Large intestine (tissue), 3 donors: ENCODE measurements at regions not wholly inside any gene's neighbourhood (a gene's known extent, or its start where the extent isn't known, plus 50 kb on each side); places are given as distances from the start of the nearest gene placed in this dataset.

ENCODE experiments used
- DNase-seq, 2 donors: peaks; one replicate each; pipeline versions ENCODE4 v3.0.0 to v3.0.0-alpha.2; 2013
- H3K27ac ChIP-seq: one replicate; pipeline ENCODE4 v1.5.1; 2013; ENCODE audit warnings: low read length
- H3K27me3 ChIP-seq: 2 replicates; pipeline ENCODE4 v1.6.1; 2013; ENCODE audit warnings: low read length; ENCODE audit not compliant: control insufficient read depth, insufficient read depth
- H3K36me3 ChIP-seq: 2 replicates; pipeline ENCODE4 v1.6.1; 2013; ENCODE audit warnings: low read length; ENCODE audit not compliant: control insufficient read depth, insufficient read depth
- H3K4me1 ChIP-seq: one replicate; pipeline ENCODE4 v1.6.1; 2013; ENCODE audit warnings: low read length; ENCODE audit not compliant: control insufficient read depth, insufficient read depth
- H3K4me3 ChIP-seq: one replicate; pipeline ENCODE4 v1.5.1; 2013; ENCODE audit warnings: low read length
- H3K9me3 ChIP-seq: one replicate; pipeline ENCODE4 v1.6.1; 2013; ENCODE audit warnings: mild to moderate bottlenecking, low read depth, low read length, moderate library complexity; ENCODE audit not compliant: control insufficient read depth
- WGBS: methylation state at CpG from one replicate; pipeline ENCODE4 v1.1.5; 2013; ENCODE audit warnings: low lambda C conversion rate; ENCODE audit not compliant: insufficient coverage; 5-methylcytosine and 5-hydroxymethylcytosine counted together

DNA sequence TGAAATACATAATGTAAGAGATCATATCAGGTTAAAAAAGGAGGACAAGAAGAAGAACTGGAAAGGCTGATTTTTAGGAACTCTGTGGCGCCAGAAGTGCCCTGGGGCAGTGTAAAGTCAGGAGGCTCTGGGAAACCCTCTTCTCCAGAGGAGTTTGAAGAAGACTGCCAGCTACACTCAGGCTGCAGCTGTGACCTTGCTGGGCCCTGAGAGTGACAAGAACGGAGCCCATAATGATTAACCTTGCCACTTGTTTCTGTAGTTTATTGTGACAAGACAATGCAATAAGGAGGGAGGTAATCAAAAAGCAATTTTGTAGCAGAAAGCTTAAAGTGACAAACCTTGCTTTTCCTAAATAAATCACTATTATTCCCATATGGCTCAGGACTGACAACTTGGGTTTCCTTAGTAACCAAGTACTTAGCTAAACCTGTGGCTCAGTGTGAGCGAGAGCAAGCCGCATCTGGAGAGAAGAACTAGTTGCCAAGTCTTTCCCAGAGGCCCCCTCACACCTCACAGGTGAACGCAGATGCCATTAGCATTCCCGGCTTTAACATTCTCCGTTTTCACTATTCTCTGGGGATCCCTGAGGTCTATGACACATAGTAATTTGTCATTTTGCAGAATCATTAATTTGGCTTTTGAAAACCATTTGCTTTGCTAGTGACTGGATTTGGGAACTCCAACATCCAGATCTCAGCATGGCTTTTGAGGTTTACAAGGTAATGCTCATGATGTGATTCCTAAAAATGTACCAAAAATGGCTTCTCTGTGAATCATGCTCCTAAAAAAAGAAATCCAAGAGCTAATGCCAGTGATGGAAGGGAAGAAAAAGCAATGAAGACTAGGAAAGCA lies 115.9 kb downstream of the OMA1 start:
- Histone ChIP-seq H3K36me3 (no peaks in the 10 kb centered on the region), H3K4me3 (no peak overlapping the region), H3K27ac (no peak overlapping the region), H3K4me1 (no peaks in the 10 kb centered on the region), H3K9me3 (no peaks in the 10 kb centered on the region), H3K27me3 (no peaks in the 10 kb centered on the region)
- no peak for DNase-seq
- WGBS = no CpG with 5 or more reads among the region's 7 CpGs

DNA sequence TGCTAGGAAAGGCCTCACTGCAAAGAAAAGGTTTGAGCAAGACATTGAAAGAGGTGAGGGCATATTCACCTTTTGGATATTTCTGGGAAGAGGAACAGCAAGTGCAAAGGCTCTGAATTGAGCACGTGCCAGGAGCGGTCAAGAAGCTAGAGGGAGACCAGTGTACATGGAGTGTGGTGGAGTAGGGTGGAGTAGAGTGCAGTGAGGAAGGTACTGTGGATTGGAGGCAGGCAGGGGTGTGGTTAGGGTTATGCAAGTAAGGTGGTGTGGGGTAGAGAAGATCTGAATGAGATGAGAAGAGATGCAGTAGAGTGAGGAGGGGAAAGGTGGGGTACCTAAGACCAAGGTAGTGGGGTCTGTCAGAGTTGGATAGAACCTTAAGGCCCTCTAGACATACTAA lies 119.6 kb downstream of the OMA1 start:
- no peaks in the 10 kb centered on the region for H3K27me3 ChIP-seq
- 83% methylated on average over 1 of the region's 2 CpGs for WGBS
- H3K36me3 ChIP-seq = no peaks in the 10 kb centered on the region
- no peak overlapping the region for H3K4me3 ChIP-seq
- no peaks in the 10 kb centered on the region for H3K4me1 ChIP-seq
- no peak for DNase-seq
- no peaks in the 10 kb centered on the region for H3K9me3 ChIP-seq
- H3K27ac ChIP-seq = no peak overlapping the region

DNA sequence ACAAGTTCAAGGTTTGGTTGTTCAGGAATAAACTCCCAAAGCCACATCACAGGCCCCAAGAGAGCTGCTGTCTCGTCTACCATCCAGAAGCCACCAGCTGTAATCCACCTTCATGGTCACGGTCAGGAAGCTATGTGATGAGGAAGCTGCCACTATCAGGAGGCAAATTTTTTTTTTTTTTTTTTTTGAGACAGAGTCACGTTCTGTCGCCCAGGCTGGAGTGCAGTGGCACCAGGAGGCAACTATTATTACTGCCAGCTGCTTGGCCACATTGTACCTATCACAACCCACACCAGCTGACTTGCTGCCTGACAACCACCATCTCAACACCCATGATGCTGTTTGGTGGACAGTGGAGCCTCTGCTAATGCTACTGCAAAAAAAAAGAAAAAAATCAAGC lies 124.1 kb downstream of the OMA1 start:
- H3K27me3 ChIP-seq = no peaks in the 10 kb centered on the region

DNA sequence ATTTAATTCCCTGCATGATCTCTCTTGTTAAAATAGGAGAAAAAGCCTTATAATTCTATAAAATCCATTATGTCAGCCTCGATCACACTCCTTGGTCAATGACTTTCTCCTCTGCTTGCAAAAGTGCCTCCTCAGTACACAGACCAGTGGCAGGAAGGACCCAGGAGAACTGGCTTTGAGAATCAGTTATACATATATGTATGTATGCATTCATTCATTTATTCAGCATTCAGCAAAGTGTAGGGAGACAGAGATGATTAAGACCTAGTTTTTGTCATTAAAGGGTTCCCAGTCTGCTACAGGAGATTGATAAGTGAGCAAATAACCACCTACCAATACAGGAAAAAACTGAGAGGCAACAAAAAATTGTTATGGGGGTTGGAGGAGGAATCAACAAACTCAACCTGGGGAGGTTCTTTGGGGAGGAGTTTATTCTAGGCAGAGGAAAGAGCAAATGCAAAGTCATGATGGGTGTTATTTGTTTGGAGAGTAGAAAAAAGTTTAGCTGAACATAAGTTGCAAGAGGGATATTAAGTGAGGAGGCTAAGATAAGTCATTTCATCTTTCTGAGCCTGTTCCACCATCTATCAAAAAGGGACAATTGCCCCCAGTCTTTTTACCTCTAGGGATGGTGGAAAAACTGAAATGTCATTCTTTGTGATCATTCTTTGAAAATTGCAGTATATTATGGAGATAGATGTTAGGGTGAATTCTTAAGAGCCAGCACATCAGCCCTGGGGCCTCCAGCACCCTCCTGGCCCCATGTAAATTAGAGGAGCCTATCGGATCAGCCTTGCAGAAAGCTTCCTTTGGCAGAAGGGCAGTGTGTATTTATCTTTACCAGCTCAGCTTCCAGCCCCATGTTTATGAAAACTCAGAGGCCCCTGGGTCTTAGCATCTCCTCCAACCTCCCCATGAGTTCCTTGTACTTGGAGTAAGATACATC lies 128.0 kb downstream of the OMA1 start:
- Histone ChIP-seq H3K27me3 (no peaks in the 10 kb centered on the region), H3K36me3 (no peaks in the 10 kb centered on the region), H3K9me3 (no peaks in the 10 kb centered on the region), H3K4me1 (no peaks in the 10 kb centered on the region), H3K27ac (no peak overlapping the region), H3K4me3 (no peak overlapping the region)
- no peak for DNase-seq
- no CpG with 5 or more reads among the region's 2 CpGs for WGBS

More for the DNA sequence above, 124.1 kb downstream of the OMA1 start:
- WGBS = 100% methylated on average over 1 of the region's 4 CpGs
- no peaks in the 10 kb centered on the region for H3K4me1 ChIP-seq
- H3K36me3 ChIP-seq = no peaks in the 10 kb centered on the region
- no peak for DNase-seq
- no peaks in the 10 kb centered on the region for H3K9me3 ChIP-seq
- H3K27ac ChIP-seq = no peak overlapping the region
- no peak overlapping the region for H3K4me3 ChIP-seq

DNA sequence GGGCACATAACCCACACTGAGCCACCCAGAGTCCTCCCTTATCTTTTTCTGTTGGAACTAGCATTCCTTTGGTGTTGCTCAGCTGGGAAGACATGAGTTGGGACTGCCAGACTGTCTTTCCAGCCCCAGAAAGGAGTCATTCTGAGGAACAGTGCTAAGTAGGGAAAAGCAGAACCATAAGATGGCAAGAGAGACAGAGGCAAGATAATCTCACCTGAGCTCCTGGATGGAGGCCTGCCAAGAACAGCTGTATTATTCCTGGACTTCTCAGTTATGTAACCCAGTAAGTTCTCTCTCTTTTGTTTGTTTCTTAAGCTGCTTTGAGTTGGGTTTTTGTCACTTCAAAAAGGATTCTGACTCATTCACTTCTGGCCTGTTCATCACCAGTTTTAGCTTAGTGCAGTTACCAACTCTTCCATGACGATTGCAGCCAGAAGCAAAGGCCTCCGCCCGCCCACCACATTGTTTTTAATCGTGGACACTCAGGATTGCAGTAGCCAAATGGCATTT lies 134.4 kb downstream of the OMA1 start:
- H3K4me1 ChIP-seq = no peaks in the 10 kb centered on the region
- WGBS = no CpG with 5 or more reads among the region's 4 CpGs
- no peaks in the 10 kb centered on the region for H3K27me3 ChIP-seq
- DNase-seq = no peak
- no peak overlapping the region for H3K27ac ChIP-seq
- no peaks in the 10 kb centered on the region for H3K36me3 ChIP-seq
- no peak overlapping the region for H3K4me3 ChIP-seq
- no peaks in the 10 kb centered on the region for H3K9me3 ChIP-seq

DNA sequence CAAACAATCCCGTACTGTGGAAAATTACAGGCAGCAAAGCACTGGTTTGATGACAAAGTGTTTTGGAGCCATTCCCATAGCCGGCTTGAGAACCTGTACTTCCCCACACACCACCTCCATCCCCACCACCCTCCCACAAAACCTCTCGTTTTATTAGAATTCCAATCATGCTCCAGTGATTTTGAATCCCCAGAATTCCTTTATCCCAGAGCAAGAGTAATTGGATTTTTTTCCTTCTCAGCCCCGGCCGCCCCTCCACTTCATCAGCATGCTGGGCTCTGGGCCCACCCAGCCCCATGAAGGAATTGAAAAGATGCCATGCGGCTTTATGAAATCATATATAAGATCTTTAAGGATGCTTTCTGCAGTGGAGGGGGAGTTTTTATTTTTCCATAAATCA lies 136.6 kb downstream of the OMA1 start:
- Histone ChIP-seq H3K36me3 (no peaks in the 10 kb centered on the region), H3K4me3 (no peak overlapping the region), H3K4me1 (no peaks in the 10 kb centered on the region), H3K27me3 (no peaks in the 10 kb centered on the region), H3K9me3 (no peaks in the 10 kb centered on the region), H3K27ac (no peak overlapping the region)
- 93% methylated on average over 3 of the region's 6 CpGs for WGBS
- DNase-seq = no peak

DNA sequence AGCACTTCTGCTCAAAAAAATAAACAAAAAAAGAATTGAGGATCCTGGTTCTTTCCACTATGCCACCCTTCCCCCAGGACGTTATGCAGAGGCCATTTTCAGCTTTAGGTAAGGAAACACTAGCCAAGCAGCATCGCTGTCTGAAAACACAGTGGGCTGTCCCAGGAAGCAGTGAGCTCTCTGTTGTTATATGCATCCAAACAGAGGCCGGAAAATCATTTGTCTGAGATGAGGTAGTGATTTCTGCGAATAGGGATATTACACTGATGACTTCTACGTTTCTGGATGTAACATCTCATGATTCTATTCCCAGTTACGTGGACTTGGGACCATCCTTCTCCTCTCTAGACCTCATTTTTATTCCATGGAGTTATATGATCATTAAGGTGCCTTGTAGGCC lies 137.2 kb downstream of the OMA1 start:
- Histone ChIP-seq H3K4me3 (no peak overlapping the region), H3K27ac (no peak overlapping the region), H3K36me3 (no peaks in the 10 kb centered on the region), H3K9me3 (no peaks in the 10 kb centered on the region), H3K4me1 (no peaks in the 10 kb centered on the region), H3K27me3 (no peaks in the 10 kb centered on the region)
- DNase-seq = no peak
- no CpG with 5 or more reads among the region's 6 CpGs for WGBS

DNA sequence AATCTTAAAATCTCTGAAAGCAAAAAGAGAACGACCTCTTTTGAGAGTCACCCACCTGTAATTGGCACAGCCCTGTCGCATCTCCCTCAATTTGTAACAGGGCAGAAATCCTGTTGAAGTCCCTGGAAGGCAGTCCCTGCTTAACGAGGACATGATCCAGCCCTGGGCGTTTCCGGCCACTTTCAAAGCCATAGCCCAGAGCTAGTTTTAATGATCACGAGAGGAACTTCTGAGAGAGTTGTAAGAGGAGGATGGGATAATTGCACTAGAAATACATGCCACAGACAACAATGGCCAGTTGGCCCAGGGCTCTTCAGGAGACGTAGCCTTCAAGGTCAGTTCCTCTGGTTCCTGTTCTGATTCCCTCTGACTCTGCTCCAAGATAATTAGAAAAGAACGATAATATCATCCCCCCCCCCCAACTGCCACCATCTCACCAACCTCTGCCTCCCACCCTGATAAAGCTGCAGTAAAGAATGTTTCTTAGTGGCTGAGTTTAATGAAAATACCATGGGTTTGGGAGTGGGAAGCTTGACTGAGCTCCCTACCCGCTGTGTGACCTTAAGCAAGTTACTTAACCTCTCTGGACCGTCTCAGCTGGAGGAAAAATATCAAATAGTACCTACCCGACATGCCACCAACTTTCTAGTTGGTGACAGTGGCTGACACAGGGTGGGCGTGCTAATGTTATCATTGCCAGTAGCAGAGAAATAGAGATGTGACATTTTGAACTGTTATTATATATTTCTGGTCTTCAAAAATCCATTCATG lies 140.0 kb downstream of the OMA1 start:
- Histone ChIP-seq H3K27ac (no peak overlapping the region), H3K27me3 (no peaks in the 10 kb centered on the region), H3K36me3 (no peaks in the 10 kb centered on the region), H3K4me3 (no peak overlapping the region), H3K9me3 (no peaks in the 10 kb centered on the region), H3K4me1 (no peaks in the 10 kb centered on the region)
- DNase-seq = no peak
- no CpG with 5 or more reads among the region's 12 CpGs for WGBS

DNA sequence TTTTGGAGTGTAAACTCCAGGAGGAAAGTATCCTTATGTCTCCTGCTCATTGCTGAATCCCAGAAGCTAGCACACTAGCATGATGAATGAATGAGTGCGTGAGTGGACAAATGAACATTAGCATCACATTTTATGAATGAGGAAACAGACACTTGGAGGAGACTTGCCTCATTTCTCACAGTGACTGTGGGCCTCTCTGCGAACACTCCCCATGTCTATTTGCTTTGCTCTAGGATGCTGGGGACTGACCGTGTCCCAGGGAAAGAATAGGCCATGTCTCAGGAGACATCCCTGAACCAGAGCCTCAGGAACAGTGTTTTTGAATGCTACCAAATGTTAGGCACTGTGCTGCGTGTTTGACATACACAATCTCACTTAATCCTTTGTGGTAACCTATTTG lies 140.9 kb downstream of the OMA1 start:
- no peaks in the 10 kb centered on the region for H3K4me1 ChIP-seq
- no peaks in the 10 kb centered on the region for H3K36me3 ChIP-seq
- no peak for DNase-seq
- WGBS = 100% methylated on average over 1 of the region's 4 CpGs
- H3K4me3 ChIP-seq = no peak overlapping the region
- no peak overlapping the region for H3K27ac ChIP-seq
- H3K27me3 ChIP-seq = no peaks in the 10 kb centered on the region
- H3K9me3 ChIP-seq = no peaks in the 10 kb centered on the region

DNA sequence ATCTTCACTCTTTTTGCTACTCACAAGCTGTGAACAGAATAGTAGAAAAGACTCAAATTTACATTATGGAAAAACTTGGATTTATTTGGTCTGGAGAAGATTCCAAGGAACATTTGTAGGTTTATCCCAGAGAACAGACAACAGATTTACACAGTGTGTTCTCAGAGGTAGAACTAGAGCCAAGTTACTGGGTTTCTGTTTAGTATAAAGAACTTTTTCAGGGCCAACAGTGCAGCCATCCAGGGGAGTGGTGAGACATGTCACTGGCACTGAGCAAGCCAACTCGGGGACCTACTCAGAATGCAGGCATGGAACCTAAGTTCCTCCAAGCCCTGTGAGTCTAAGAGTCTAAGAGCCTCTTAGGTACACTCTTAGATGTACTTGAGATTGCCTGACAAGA lies 142.6 kb downstream of the OMA1 start:
- H3K4me3 ChIP-seq = no peak overlapping the region
- no CpG with 5 or more reads among the region's 1 CpG for WGBS
- DNase-seq = no peak
- H3K9me3 ChIP-seq = no peaks in the 10 kb centered on the region
- no peak overlapping the region for H3K27ac ChIP-seq
- no peaks in the 10 kb centered on the region for H3K27me3 ChIP-seq
- H3K36me3 ChIP-seq = no peaks in the 10 kb centered on the region
- no peaks in the 10 kb centered on the region for H3K4me1 ChIP-seq
